ENCODE measurements at regions not wholly inside any gene's neighbourhood (a gene's known extent, or its start where the extent isn't known, plus 50 kb on each side); places are given as distances from the start of the nearest gene placed in this dataset.

- Histone ChIP-seq H3K9ac (replicated peaks in 1 of 4; ENCODE audit: extremely low read depth in 1 of 4, low read depth in 3 of 4, low read length in 3 of 4) (no peak overlapping the region), H2BK20ac (ENCODE audit: low read length) (no peak overlapping the region), H3K4me3 (ENCODE audit: extremely low read depth in 1 of 4, insufficient read depth in 2 of 4, low read depth in 3 of 4, low read length in 4 of 4) (no peak overlapping the region), H3K23me2 (ENCODE audit: low read depth, low read length) (no peaks in the 10 kb centered on the region), H3K4me1 (replicated peaks in 1 of 4; ENCODE audit: control insufficient read depth in 3 of 4, insufficient read depth in 4 of 4, low read length in 3 of 4) (0 out of 7 replicates have a peak, but pooled peaks cover 0 to 2% (median 0%) of the 10 kb centered on the region in 4 experiments), H3K4ac (replicated peaks; ENCODE audit: insufficient read length, low read depth, low read length) (peak overlapping the region; percentile 27), H3K36me3 (ENCODE audit: control insufficient read depth in 2 of 4, insufficient read depth in 4 of 4, low read length in 3 of 4) (no peaks in the 10 kb centered on the region), H3K23ac (ENCODE audit: insufficient read length) (no peak overlapping the region), H2BK15ac (ENCODE audit: low read length) (no peak overlapping the region), H4K5ac (ENCODE audit: insufficient read length, low read depth, low read length) (no peak overlapping the region), H2BK5ac (ENCODE audit: low read depth, low read length) (no peak overlapping the region), H3K4me2 (ENCODE audit: insufficient read depth in 1 of 2, low read depth in 2 of 2, low read length in 2 of 2) (no peak overlapping the region), H2BK12ac (ENCODE audit: low read depth, low read length) (no peak overlapping the region), H4K8ac (ENCODE audit: extremely low read depth, insufficient read depth, low read length) (no peak overlapping the region), H3K14ac (ENCODE audit: insufficient read length) (no peak overlapping the region), H3K27me3 (replicated peaks in 1 of 4; ENCODE audit: control insufficient read depth in 3 of 4, extremely low read depth in 1 of 4, insufficient read depth in 3 of 4, low read length in 3 of 4) (no peaks in the 10 kb centered on the region), H3K27ac (ENCODE audit: low read depth, low read length) (no peak overlapping the region), H3K56ac (replicated peaks; ENCODE audit: insufficient read length, low read depth, low read length) (no peak overlapping the region), H3K79me1 (ENCODE audit: low read depth, low read length) (no peaks in the 10 kb centered on the region), H3K9me3 (ENCODE audit: insufficient read depth in 2 of 2, low read depth in 1 of 2, low read length in 1 of 2) (no peaks in the 10 kb centered on the region), H2BK120ac (replicated peaks; ENCODE audit: low read depth, low read length) (no peak overlapping the region), H3K18ac (ENCODE audit: extremely low read depth, low read length) (no peak overlapping the region), H3K79me2 (ENCODE audit: control insufficient read depth in 1 of 2, insufficient read depth in 2 of 2, low read length in 2 of 2) (no peaks in the 10 kb centered on the region), H2AK5ac (ENCODE audit: low read depth, low read length) (no peak overlapping the region), H4K91ac (replicated peaks; ENCODE audit: insufficient read length, low read length) (no peak overlapping the region), H4K20me1 (replicated peaks in 1 of 2; ENCODE audit: control insufficient read depth in 1 of 2, insufficient read depth in 2 of 2, low read length in 2 of 2) (no peaks in the 10 kb centered on the region), H2AFZ (ENCODE audit: low read length) (no peak overlapping the region)
- 86% methylated on average over 8 of the region's 8 CpGs; no CpG with 5 or more reads in 1 of the 2 experiments for WGBS, 2 experiments (ENCODE audit: extremely low coverage in 1 of 2, insufficient coverage in 1 of 2, insufficient read length in 1 of 2, insufficient replicate concordance in 2 of 2, low coverage in 1 of 2, low lambda C conversion rate in 2 of 2, missing lambda C conversion rate in 1 of 2)
- CTCF ChIA-PET (ENCODE audit: partially characterized antibody), result interaction anchor here (0.7 to 2.0 kb wide), 4 partner anchors 11 to 487 kb away, joined by 4 to 7 read pairs (median 4); no protein-coding TSS in a partner anchor
- no peak for FAIRE-seq
- DNase-seq (ENCODE audit: low read depth in 1 of 2, low spot score in 2 of 2), result no peak
- POLR2A ChIA-PET (ENCODE audit: partially characterized antibody), result interaction anchor here (1.3 kb wide), 1 partner anchor 10 kb away, joined by 3 read pairs; no protein-coding TSS in a partner anchor
- no peak for TF ChIP-seq CREB1 (IDR thresholded peaks at IDR 0.05)
- TF ChIP-seq ATF3 (IDR thresholded peaks at IDR 0.05; ENCODE audit: insufficient read depth, low read depth, low read length), result no peak
- TF ChIP-seq SIRT6 (IDR thresholded peaks at IDR 0.05; ENCODE audit: low read length), result no peak
- TF ChIP-seq EZH2 (IDR thresholded peaks at IDR 0.05; ENCODE audit: low read depth, low read length, severe bottlenecking), result no peak
Observed at GRCh38 chr12:131603106-131603938, 107.6 kb upstream of the SFSWAP start.

Measured in H1 (cell line).